ENCODE measurements at regions not wholly inside any gene's neighbourhood (a gene's known extent, or its start where the extent isn't known, plus 50 kb on each side); places are given as distances from the start of the nearest gene placed in this dataset.

DNA sequence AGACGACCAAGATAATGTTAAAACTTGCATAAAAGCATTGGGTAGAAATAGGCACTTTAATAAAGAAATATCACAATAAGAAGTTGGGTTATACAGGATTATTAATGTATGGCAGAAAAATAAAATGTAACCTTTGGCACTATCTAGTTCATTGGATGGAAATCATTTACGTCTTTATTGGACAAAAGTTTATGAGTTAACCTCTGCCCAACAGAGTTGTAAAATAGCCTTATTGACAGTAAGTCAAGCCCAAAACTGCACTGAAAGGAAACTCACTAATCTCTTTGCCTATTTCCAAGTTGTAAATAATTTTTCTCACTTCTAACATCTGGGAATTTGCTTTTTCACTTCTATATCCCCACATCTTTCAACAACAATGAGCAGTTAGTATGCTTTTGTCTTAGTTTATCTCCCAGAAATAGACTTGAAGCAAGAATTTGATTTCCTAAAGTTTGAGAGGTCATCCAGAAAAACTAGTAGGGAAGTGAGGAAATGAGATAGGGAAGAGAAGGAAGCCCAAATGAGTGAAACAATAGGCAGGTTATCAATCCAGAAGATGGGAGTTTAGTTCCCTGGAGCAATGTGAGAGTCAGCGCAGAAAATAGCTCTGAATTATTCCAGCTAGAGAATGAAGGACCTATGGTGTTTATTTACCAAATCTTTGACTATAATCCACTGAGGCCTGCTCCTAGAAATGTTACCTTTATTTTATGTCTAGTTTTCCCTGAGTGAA lies 434.8 kb downstream of the CCER1 start:
- Histone ChIP-seq H3K4me2 (ENCODE audit: control insufficient read depth, insufficient read depth) (no peak overlapping the region), H3K9ac (ENCODE audit: control insufficient read depth, insufficient read depth, low read length) (no peak overlapping the region), H3K4me1 (ENCODE audit: control insufficient read depth, insufficient read depth, low read length) (peaks cover 5% of the 10 kb centered on the region; the same call in 1 of the 2 replicates), H3K27me3 (replicated peaks in 1 of 2; ENCODE audit: control insufficient read depth in 2 of 2, insufficient read depth in 2 of 2, low read length in 1 of 2) (no peaks in the 10 kb centered on the region), H3K79me2 (ENCODE audit: control insufficient read depth, insufficient read depth, low read length) (no peaks in the 10 kb centered on the region), H2AFZ (ENCODE audit: control insufficient read depth, low read depth, low read length) (no peak overlapping the region), H3K4me3 (no peak overlapping the region), H3K9me3 (replicated peaks; ENCODE audit: control insufficient read depth, insufficient read depth, low read length) (no peaks in the 10 kb centered on the region), H3K27ac (ENCODE audit: control insufficient read depth, insufficient read depth) (no peak overlapping the region), H4K20me1 (ENCODE audit: control insufficient read depth, insufficient read depth) (no peaks in the 10 kb centered on the region), H3K36me3 (ENCODE audit: control insufficient read depth in 2 of 2, insufficient read depth in 2 of 2, low read length in 1 of 2) (no peaks in the 10 kb centered on the region)
- TF ChIP-seq ZBTB4 (CRISPR knock-in tag; IDR thresholded peaks at IDR 0.05) (no peak), REST (IDR thresholded peaks at IDR 0.05; ENCODE audit: low read depth, low read length) (no peak), RAD51 (IDR thresholded peaks at IDR 0.05) (no peak)
- ChIA-PET POLR2A (interaction anchor here (0.6 kb wide), 2 partner anchors 26 to 349 kb away, joined by 4 to 8 read pairs; no protein-coding TSS in a partner anchor), SMC1A (ENCODE audit: uncharacterized antibody, unreplicated experiment) (no interaction called here), RAD21 (ENCODE audit: unreplicated experiment) (no interaction called here), CTCF (no interaction called here)
- no TSS peak for BruUV-seq (replicated peaks)
- intact Hi-C loops (cut with micrococcal nuclease; ENCODE audit: unreplicated experiment): no loop called here
- DNase-seq (ENCODE audit: low read depth, low spot score) (no peak), FAIRE-seq (no peak), ATAC-seq (no peak)
- in situ Hi-C loops (cut with MboI): no loop called here
- WGBS (ENCODE audit: insufficient coverage, insufficient replicate concordance, low lambda C conversion rate, missing lambda C conversion rate): 51% methylated on average over 3 of the region's 3 CpGs

Measured in GM12878 (cell line).